Stimulated activated CD8-positive, alpha-beta memory T cell treated with anti-CD3 and anti-CD28 coated beads, Interleukin-2, amount 100 ng/mL, for 48 hours (primary cell): ENCODE measurements at regions not wholly inside any gene's neighbourhood (a gene's known extent, or its start where the extent isn't known, plus 50 kb on each side); places are given as distances from the start of the nearest gene placed in this dataset.

ENCODE experiments used
- DNase-seq, 2 donors: peaks; one replicate each; pipeline ENCODE4 v3.0.0-alpha.2; 2020; ENCODE audit warnings: low read depth in 2 of 2

GRCh38 chrX:134718105-134718965 is 60.1 kb upstream of the PLAC1 start:
- no peak for DNase-seq

- no peak for DNase-seq
These were observed 59.4 kb upstream of the PLAC1 start for GRCh38 chrX:134717698-134718097.

DNA sequence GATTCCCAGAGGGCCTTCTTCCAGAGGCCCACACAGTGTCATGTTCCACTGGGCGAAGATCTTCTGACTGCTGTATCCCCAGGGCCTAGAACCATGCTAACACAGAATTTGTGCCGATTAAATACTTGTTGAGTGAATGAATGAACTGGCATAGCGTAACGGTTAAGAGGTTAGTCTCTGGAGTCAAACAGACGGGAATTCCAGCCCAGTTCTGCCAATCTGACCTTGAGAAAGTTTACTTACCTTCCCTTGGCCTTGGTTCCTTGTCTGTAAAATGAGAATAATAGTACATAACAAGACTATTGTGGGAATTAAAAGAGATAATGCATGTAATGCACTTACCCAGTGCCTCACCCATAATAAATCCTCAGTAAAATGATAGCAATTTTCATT is 58.3 kb upstream of the PLAC1 start:
- no peak for DNase-seq

- no peak for DNase-seq
These were observed 57.8 kb upstream of the PLAC1 start for GRCh38 chrX:134715930-134716619.

DNA sequence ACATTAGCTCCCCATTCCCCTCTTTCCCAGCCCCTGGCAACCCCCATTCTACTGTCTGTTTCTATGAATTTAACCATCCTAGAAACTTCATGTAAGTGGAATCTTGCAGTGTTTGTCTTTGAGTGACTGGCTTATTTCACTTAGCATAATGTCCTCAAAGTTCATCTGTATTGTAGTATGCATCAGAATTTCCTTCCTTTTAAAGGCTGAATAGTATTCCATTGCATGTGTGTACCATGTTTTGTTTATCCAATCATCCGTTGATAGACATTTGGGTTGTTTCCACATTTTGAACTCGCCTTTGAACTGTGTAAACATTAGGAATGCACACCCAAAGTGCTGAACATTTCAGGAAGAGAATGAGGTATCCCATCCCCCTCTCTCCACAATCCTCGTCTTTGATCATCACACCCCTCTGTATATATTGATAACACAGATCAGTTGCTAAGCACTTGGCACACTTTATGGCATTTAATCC is 56.4 kb upstream of the PLAC1 start:
- DNase-seq: no peak

- DNase-seq: no peak
These were observed 55.4 kb upstream of the PLAC1 start for GRCh38 chrX:134713618-134714107.

- DNase-seq: no peak
These were observed 54.0 kb upstream of the PLAC1 start for GRCh38 chrX:134712272-134712671.

DNA sequence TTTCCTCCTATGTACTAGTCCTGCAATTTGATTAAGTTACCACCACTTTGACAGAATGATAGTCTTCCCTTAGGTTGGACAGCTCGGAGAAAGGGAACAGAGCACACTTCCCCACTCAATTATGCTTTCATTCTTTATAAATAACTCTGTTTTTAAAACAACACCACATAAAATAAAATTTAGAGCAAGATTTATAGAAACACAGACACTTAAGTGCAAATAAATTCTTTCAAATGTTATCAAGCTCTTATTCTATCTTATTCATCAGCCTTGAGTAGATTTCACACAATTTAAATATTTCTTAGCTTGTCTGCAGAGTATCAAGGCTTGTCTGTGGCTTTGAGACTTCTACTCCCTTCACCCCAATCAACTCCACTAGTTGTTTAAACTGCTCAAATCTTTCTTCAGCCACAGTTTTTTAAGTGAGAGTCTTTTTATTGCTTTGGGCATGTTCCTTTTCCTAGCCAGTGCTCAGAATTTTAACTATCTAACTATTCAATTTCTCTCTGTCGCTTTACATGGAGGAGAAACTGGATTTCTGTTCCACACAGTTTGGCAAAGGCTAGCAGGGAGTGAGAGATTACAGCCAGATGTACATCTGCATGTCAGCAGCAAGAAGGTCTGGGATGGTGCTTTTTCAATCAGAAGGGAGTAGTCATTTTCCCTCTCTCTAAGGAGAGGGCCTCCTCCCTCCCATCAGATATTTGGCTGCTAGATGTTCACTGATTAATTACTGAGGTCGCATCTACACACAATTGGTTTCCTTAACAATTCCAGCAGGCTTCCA is 53.1 kb upstream of the PLAC1 start:
- no peak for DNase-seq
